ENCODE measurements at regions not wholly inside any gene's neighbourhood (a gene's known extent, or its start where the extent isn't known, plus 50 kb on each side); places are given as distances from the start of the nearest gene placed in this dataset.

- no peak for TF ChIP-seq ZNF687 (IDR thresholded peaks at IDR 0.05)
- TF ChIP-seq, protein P1, sequence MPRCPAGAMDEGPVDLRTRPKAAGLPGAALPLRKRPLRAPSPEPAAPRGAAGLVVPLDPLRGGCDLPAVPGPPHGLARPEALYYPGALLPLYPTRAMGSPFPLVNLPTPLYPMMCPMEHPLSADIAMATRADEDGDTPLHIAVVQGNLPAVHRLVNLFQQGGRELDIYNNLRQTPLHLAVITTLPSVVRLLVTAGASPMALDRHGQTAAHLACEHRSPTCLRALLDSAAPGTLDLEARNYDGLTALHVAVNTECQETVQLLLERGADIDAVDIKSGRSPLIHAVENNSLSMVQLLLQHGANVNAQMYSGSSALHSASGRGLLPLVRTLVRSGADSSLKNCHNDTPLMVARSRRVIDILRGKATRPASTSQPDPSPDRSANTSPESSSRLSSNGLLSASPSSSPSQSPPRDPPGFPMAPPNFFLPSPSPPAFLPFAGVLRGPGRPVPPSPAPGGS (IDR thresholded peaks at IDR 0.05; ENCODE audit: borderline replicate concordance, insufficient read depth, low read depth, low read length, poor library complexity, severe bottlenecking): no peak
- TF ChIP-seq, protein P2, sequence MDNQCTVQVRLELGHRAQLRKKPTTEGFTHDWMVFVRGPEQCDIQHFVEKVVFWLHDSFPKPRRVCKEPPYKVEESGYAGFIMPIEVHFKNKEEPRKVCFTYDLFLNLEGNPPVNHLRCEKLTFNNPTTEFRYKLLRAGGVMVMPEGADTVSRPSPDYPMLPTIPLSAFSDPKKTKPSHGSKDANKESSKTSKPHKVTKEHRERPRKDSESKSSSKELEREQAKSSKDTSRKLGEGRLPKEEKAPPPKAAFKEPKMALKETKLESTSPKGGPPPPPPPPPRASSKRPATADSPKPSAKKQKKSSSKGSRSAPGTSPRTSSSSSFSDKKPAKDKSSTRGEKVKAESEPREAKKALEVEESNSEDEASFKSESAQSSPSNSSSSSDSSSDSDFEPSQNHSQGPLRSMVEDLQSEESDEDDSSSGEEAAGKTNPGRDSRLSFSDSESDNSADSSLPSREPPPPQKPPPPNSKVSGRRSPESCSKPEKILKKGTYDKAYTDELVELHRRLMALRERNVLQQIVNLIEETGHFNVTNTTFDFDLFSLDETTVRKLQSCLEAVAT (IDR thresholded peaks at IDR 0.05): no peak
- TF ChIP-seq CBFB (IDR thresholded peaks at IDR 0.05; ENCODE audit: low read depth): no peak
- TF ChIP-seq, protein P3, sequence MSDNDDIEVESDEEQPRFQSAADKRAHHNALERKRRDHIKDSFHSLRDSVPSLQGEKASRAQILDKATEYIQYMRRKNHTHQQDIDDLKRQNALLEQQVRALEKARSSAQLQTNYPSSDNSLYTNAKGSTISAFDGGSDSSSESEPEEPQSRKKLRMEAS (IDR thresholded peaks at IDR 0.05; ENCODE audit: low read depth, low read length): no peak
- TF ChIP-seq HDGF (IDR thresholded peaks at IDR 0.05): no peak
- TF ChIP-seq ZBTB11 (CRISPR knock-in tag; IDR thresholded peaks at IDR 0.05): no peak
- TF ChIP-seq SUZ12 (IDR thresholded peaks at IDR 0.05; ENCODE audit: unreplicated experiment): no peak
Observed at GRCh38 chr1:244952940-244953339, 88.6 kb upstream of the HNRNPU start (continued).
